ENCODE measurements at regions not wholly inside any gene's neighbourhood (a gene's known extent, or its start where the extent isn't known, plus 50 kb on each side); places are given as distances from the start of the nearest gene placed in this dataset.

DNA sequence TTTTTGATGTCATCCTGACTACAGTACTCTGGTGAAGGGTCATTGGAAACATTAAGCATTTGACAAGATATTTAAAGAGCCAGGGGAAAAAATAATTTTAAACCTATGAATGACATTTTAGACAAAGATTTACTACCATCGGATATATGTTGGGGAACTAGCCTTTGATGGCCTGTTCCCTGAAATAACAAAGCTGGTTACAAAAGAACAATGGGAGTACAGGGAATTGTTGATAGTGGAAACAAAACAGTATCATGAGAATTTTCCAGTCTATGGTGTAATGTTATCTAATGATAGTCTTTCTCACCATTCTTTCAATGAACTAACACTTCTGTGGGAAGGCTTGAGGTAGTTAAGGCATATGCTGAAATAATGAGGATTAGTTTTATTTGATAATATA is 125.9 kb upstream of the KLHL4 start:
- no peak for DNase-seq
- no peaks in the 10 kb centered on the region for H3K36me3 ChIP-seq (replicated peaks in 1 of 2)
- no peaks in the 10 kb centered on the region for H3K27me3 ChIP-seq
- no peak for TF ChIP-seq POLR2A (IDR thresholded peaks at IDR 0.05)
- TF ChIP-seq CTCF (IDR thresholded peaks at IDR 0.05): no peak
- no peak overlapping the region for H3K4me3 ChIP-seq
- no peaks in the 10 kb centered on the region for H3K9me3 ChIP-seq (replicated peaks in 1 of 3)
- WGBS, 4 donors: 47 to 70% (median 58%) methylated on average over 1 of the region's 1 CpG
- intact Hi-C loops (cut with DNase I): no loop called here
- H3K27ac ChIP-seq: no peak overlapping the region
- H3K4me1 ChIP-seq (replicated peaks in 1 of 2): no peaks in the 10 kb centered on the region

DNA sequence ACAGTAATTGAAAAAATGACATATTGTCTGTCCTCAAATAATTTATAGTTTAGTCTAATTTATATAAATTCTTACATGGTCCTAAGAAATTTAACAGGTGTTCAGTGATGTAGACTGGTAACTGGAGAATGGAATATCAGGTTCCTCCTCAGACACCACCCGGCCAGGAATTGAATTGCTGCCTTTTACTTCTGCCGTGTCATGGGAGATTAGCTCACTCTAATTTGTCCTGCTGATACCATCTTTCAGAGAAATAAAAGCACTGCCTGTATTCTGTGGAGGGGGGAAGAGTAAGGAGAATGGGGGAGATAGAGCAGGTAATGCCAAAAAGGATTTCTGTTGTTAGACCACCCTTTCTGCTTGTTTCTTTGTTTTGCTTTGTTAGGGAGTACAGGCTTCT is 125.2 kb upstream of the KLHL4 start:
- H3K9me3 ChIP-seq (replicated peaks in 1 of 3): no peaks in the 10 kb centered on the region
- no peaks in the 10 kb centered on the region for H3K36me3 ChIP-seq (replicated peaks in 1 of 2)
- no peaks in the 10 kb centered on the region for H3K4me1 ChIP-seq (replicated peaks in 1 of 2)
- H3K27ac ChIP-seq: no peak overlapping the region
- TF ChIP-seq CTCF (IDR thresholded peaks at IDR 0.05) (no peak), POLR2A (IDR thresholded peaks at IDR 0.05) (no peak)
- WGBS, 4 donors: 62 to 87% (median 68%) methylated on average over 2 of the region's 2 CpGs
- no peak overlapping the region for H3K4me3 ChIP-seq
- DNase-seq: no peak
- intact Hi-C loops (cut with DNase I): no loop called here
- H3K27me3 ChIP-seq: no peaks in the 10 kb centered on the region

- Histone ChIP-seq H3K4me3 (no peak overlapping the region), H3K27ac (peak overlapping the region in 2 of 5 donors; percentile 27 to 33), H3K36me3 (replicated peaks in 1 of 2) (no peaks in the 10 kb centered on the region), H3K27me3 (no peaks in the 10 kb centered on the region), H3K9me3 (replicated peaks in 1 of 3) (no peaks in the 10 kb centered on the region), H3K4me1 (replicated peaks in 1 of 2) (no peaks in the 10 kb centered on the region)
- peak in 2 of 7 donors; percentile 10 to 16 for DNase-seq
- intact Hi-C loops (cut with DNase I): no loop called here
- TF ChIP-seq POLR2A (IDR thresholded peaks at IDR 0.05) (no peak), CTCF (IDR thresholded peaks at IDR 0.05) (no peak)
- WGBS, 4 donors: 24 to 47% (median 31%) methylated on average over 2 of the region's 2 CpGs
These were observed 120.3 kb upstream of the KLHL4 start for GRCh38 chrX:87397103-87397886.

- Histone ChIP-seq H3K27me3 (no peaks in the 10 kb centered on the region), H3K4me3 (no peak overlapping the region), H3K4me1 (replicated peaks in 1 of 2) (no peaks in the 10 kb centered on the region), H3K36me3 (replicated peaks in 1 of 2) (no peaks in the 10 kb centered on the region), H3K27ac (no peak overlapping the region), H3K9me3 (replicated peaks in 1 of 3) (no peaks in the 10 kb centered on the region)
- DNase-seq: no peak
- WGBS, 4 donors: 46 to 90% (median 68%) methylated on average over 1 of the region's 1 CpG
- intact Hi-C loops (cut with DNase I): no loop called here
- TF ChIP-seq CTCF (IDR thresholded peaks at IDR 0.05) (no peak), POLR2A (IDR thresholded peaks at IDR 0.05) (no peak)
These were observed 115.3 kb upstream of the KLHL4 start for GRCh38 chrX:87402256-87402655.
